ENCODE measurements at regions not wholly inside any gene's neighbourhood (a gene's known extent, or its start where the extent isn't known, plus 50 kb on each side); places are given as distances from the start of the nearest gene placed in this dataset.

- TF ChIP-seq CTCF (IDR thresholded peaks at IDR 0.05) (no peak), POLR2AphosphoS5 (IDR thresholded peaks at IDR 0.05) (no peak)
Measured at GRCh38 chr7:130877991-130878305, 143.9 kb upstream of the KLF14 start.

Data from esophagus muscularis mucosa (tissue), 3 donors.